ENCODE measurements at regions not wholly inside any gene's neighbourhood (a gene's known extent, or its start where the extent isn't known, plus 50 kb on each side); places are given as distances from the start of the nearest gene placed in this dataset.

DNA sequence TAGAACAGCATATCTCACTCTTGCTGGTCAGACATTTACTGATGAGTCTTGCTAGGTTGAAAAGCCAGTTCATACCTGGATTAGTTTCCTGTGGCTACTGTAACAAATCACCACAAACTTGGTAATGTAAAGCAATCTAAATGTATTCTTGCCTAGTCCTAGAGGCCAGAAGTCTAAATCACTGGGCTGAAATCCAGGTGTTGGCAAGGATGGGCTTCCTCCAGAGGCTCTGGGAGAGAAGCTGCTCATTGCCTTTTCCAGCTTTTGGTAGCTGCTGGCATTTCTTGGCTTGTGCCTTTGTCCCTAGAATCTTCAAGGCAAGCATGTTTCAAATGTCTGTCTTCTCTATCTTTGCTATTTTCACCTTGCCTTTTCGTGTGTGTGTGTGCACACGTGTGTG lies 62.3 kb upstream of the MAP4K3 start:
- Histone ChIP-seq H3K4me3 (ENCODE audit: extremely low read depth, insufficient read depth, low read length, poor library complexity, severe bottlenecking) (no peak overlapping the region), H3K36me3 (ENCODE audit: control insufficient read depth, insufficient read depth, low read length) (no peaks in the 10 kb centered on the region), H3K9me3 (ENCODE audit: control insufficient read depth, low read length) (no peaks in the 10 kb centered on the region), H3K4me1 (ENCODE audit: control insufficient read depth, insufficient read depth, low read length, poor library complexity, severe bottlenecking) (peaks cover 32% of the 10 kb centered on the region), H3K27ac (ENCODE audit: low read depth, low read length, severe bottlenecking) (no peak overlapping the region)
- WGBS, 2 experiments (ENCODE audit: insufficient coverage in 2 of 2), result 90% methylated on average over 2 of the region's 2 CpGs; no CpG with 5 or more reads in 1 of the 2 experiments

- WGBS, 2 experiments (ENCODE audit: insufficient coverage in 2 of 2), result 78 to 100% methylated on average over 1 of the region's 1 CpG
Observed at GRCh38 chr2:39501412-39501811, 64.3 kb upstream of the MAP4K3 start.

DNA sequence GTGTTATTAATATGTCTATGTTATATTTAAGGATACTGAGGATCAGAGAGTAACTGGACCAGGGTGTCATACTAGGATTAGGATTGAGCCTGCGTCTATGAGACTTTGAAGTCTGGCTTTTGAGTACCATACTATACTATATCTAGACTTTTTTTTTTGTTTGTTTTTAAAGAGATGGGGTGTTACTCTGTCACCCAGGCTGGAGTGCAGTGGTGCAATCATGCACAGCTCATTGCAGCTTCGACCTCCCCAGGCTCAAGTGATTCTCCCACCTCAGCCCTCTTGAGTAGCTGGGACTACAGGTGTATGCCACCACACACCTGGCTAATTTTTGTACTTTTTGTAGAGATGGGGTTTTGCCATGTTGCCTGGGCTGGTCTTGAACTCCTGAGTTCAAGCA lies 66.2 kb upstream of the MAP4K3 start:
- Histone ChIP-seq H3K4me3 (ENCODE audit: extremely low read depth, insufficient read depth, low read length, poor library complexity, severe bottlenecking) (no peak overlapping the region), H3K27ac (ENCODE audit: low read depth, low read length, severe bottlenecking) (no peak overlapping the region), H3K4me1 (ENCODE audit: control insufficient read depth, insufficient read depth, low read length, poor library complexity, severe bottlenecking) (peaks cover 26% of the 10 kb centered on the region), H3K9me3 (ENCODE audit: control insufficient read depth, low read length) (no peaks in the 10 kb centered on the region), H3K36me3 (ENCODE audit: control insufficient read depth, insufficient read depth, low read length) (no peaks in the 10 kb centered on the region)
- WGBS, 2 experiments (ENCODE audit: insufficient coverage in 2 of 2), result no CpG with 5 or more reads among the region's 2 CpGs

More at GRCh38 chr2:39501412-39501811, 64.3 kb upstream of the MAP4K3 start:
- Histone ChIP-seq H3K4me3 (ENCODE audit: extremely low read depth, insufficient read depth, low read length, poor library complexity, severe bottlenecking) (no peak overlapping the region), H3K36me3 (ENCODE audit: control insufficient read depth, insufficient read depth, low read length) (no peaks in the 10 kb centered on the region), H3K27ac (ENCODE audit: low read depth, low read length, severe bottlenecking) (no peak overlapping the region), H3K4me1 (ENCODE audit: control insufficient read depth, insufficient read depth, low read length, poor library complexity, severe bottlenecking) (peaks cover 26% of the 10 kb centered on the region), H3K9me3 (ENCODE audit: control insufficient read depth, low read length) (no peaks in the 10 kb centered on the region)

DNA sequence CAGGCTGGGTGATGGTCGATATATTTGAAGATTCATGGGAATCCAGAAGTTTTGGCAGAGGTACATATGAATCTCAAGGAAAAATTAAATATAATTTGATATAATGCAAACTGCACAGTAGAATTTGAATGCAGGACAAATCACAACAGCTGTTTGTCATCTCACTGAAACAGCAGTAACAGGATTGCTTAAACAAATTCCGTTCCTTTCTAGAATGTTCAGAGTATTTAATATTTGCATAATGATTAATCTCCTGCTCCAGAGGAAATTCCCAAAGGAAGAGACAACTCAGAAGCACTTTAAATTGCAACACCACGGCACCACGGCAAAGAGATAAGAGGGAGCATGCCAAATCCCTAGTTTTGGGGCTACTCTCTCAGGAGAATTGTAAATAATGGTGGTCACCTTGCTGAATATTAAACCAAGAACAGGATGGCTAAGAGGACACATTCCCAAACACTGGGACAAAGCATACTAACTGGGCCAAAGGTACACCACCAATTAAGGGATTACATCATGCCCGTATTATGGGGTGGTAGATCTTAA lies 67.8 kb upstream of the MAP4K3 start:
- Histone ChIP-seq H3K27ac (ENCODE audit: low read depth, low read length, severe bottlenecking) (peak overlapping the region; percentile 64), H3K4me1 (ENCODE audit: control insufficient read depth, insufficient read depth, low read length, poor library complexity, severe bottlenecking) (peaks cover 26% of the 10 kb centered on the region), H3K9me3 (ENCODE audit: control insufficient read depth, low read length) (no peaks in the 10 kb centered on the region), H3K36me3 (ENCODE audit: control insufficient read depth, insufficient read depth, low read length) (no peaks in the 10 kb centered on the region), H3K4me3 (ENCODE audit: extremely low read depth, insufficient read depth, low read length, poor library complexity, severe bottlenecking) (no peak overlapping the region)
- WGBS, 2 experiments (ENCODE audit: insufficient coverage in 2 of 2), result no CpG with 5 or more reads among the region's 5 CpGs

DNA sequence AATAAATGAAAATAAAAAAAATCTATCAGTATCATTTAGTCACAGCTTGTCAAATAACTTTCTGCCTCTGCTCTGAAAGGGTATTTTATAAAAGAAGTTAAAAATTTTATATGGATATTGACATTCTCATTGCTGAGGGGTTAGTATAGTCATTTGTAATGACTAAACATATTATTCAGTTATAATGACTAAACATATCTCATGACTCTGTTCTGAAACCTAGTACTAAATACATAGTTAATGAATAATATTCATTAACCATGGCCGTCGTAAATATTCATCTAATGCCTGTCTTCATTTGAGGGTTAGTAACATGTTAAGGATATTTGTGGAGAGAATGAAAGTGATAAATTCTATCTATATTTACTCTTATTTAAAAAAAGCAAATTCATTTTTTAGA lies 69.1 kb upstream of the MAP4K3 start:
- Histone ChIP-seq H3K36me3 (ENCODE audit: control insufficient read depth, insufficient read depth, low read length) (no peaks in the 10 kb centered on the region), H3K27ac (ENCODE audit: low read depth, low read length, severe bottlenecking) (no peak overlapping the region), H3K9me3 (ENCODE audit: control insufficient read depth, low read length) (no peaks in the 10 kb centered on the region), H3K4me1 (ENCODE audit: control insufficient read depth, insufficient read depth, low read length, poor library complexity, severe bottlenecking) (peaks cover 18% of the 10 kb centered on the region), H3K4me3 (ENCODE audit: extremely low read depth, insufficient read depth, low read length, poor library complexity, severe bottlenecking) (no peak overlapping the region)
- WGBS, 2 experiments (ENCODE audit: insufficient coverage in 2 of 2), result no CpG with 5 or more reads among the region's 2 CpGs

GRCh38 chr2:39508198-39508597 lies 71.1 kb upstream of the MAP4K3 start:
- Histone ChIP-seq H3K27ac (ENCODE audit: low read depth, low read length, severe bottlenecking) (no peak overlapping the region), H3K36me3 (ENCODE audit: control insufficient read depth, insufficient read depth, low read length) (no peaks in the 10 kb centered on the region), H3K4me3 (ENCODE audit: extremely low read depth, insufficient read depth, low read length, poor library complexity, severe bottlenecking) (no peak overlapping the region), H3K4me1 (ENCODE audit: control insufficient read depth, insufficient read depth, low read length, poor library complexity, severe bottlenecking) (peaks cover 28% of the 10 kb centered on the region), H3K9me3 (ENCODE audit: control insufficient read depth, low read length) (no peaks in the 10 kb centered on the region)
- WGBS, 2 experiments (ENCODE audit: insufficient coverage in 2 of 2), result 94 to 95% methylated on average over 2 to 4 of the region's 4 CpGs

DNA sequence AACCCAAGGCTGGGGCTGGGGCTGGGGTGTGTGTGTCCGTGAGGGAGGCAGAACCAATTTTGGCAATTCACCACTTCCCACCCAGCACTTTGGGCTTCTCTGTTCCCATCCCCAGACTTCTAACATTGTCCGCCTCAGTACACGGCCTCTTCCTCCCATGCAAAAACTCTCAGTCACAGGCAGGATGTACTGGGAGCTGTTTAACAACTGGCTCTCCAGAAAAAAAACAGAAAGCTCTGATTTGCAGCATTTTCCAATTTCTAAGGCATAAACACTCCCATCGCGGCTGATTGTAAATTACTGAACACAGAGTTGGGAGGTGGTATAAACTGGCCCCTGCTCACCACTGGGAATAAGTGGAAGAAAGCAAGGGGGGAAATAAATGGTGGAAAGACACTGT lies 73.1 kb upstream of the MAP4K3 start:
- WGBS, 2 experiments (ENCODE audit: insufficient coverage in 2 of 2), result 76 to 93% methylated on average over 4 to 5 of the region's 5 CpGs
- H3K4me1 ChIP-seq (ENCODE audit: control insufficient read depth, insufficient read depth, low read length, poor library complexity, severe bottlenecking), result peaks cover 22% of the 10 kb centered on the region

DNA sequence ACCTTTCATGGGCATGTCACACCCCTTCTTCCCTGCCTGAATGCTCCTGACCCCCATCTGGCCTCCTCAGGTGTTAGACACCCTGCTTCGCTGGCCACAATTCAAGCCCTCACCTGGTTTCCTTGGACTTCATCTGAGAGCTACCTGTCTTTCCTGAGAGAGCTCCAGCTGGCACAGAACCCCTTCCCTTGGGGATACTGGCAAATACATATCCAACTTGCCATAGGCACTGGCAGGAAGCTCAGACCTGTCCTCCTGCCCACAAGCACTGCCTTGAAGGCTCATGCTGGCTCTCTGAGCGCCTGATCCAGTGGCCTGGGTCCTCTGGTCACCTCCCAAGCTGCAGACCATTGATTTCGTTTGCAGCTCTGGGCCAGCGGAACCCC lies 74.1 kb upstream of the MAP4K3 start:
- H3K4me3 ChIP-seq (ENCODE audit: extremely low read depth, insufficient read depth, low read length, poor library complexity, severe bottlenecking), result no peak overlapping the region
- H3K9me3 ChIP-seq (ENCODE audit: control insufficient read depth, low read length), result no peaks in the 10 kb centered on the region
- peaks cover 30% of the 10 kb centered on the region for H3K4me1 ChIP-seq (ENCODE audit: control insufficient read depth, insufficient read depth, low read length, poor library complexity, severe bottlenecking)
- 87 to 100% methylated on average over 2 to 4 of the region's 4 CpGs for WGBS, 2 experiments (ENCODE audit: insufficient coverage in 2 of 2)
- H3K27ac ChIP-seq (ENCODE audit: low read depth, low read length, severe bottlenecking), result no peak overlapping the region
- H3K36me3 ChIP-seq (ENCODE audit: control insufficient read depth, insufficient read depth, low read length), result no peaks in the 10 kb centered on the region

More for the DNA sequence above, 73.1 kb upstream of the MAP4K3 start:
- H3K4me3 ChIP-seq (ENCODE audit: extremely low read depth, insufficient read depth, low read length, poor library complexity, severe bottlenecking), result no peak overlapping the region
- H3K27ac ChIP-seq (ENCODE audit: low read depth, low read length, severe bottlenecking), result no peak overlapping the region
- no peaks in the 10 kb centered on the region for H3K36me3 ChIP-seq (ENCODE audit: control insufficient read depth, insufficient read depth, low read length)
- H3K9me3 ChIP-seq (ENCODE audit: control insufficient read depth, low read length), result no peaks in the 10 kb centered on the region

GRCh38 chr2:39511605-39512433 lies 74.7 kb upstream of the MAP4K3 start:
- Histone ChIP-seq H3K9me3 (ENCODE audit: control insufficient read depth, low read length) (no peaks in the 10 kb centered on the region), H3K36me3 (ENCODE audit: control insufficient read depth, insufficient read depth, low read length) (no peaks in the 10 kb centered on the region), H3K4me1 (ENCODE audit: control insufficient read depth, insufficient read depth, low read length, poor library complexity, severe bottlenecking) (peaks cover 37% of the 10 kb centered on the region), H3K27ac (ENCODE audit: low read depth, low read length, severe bottlenecking) (no peak overlapping the region), H3K4me3 (ENCODE audit: extremely low read depth, insufficient read depth, low read length, poor library complexity, severe bottlenecking) (no peak overlapping the region)
- WGBS, 2 experiments (ENCODE audit: insufficient coverage in 2 of 2), result 94% methylated on average over 3 of the region's 3 CpGs; no CpG with 5 or more reads in 1 of the 2 experiments

- Histone ChIP-seq H3K4me3 (ENCODE audit: extremely low read depth, insufficient read depth, low read length, poor library complexity, severe bottlenecking) (no peak overlapping the region), H3K9me3 (ENCODE audit: control insufficient read depth, low read length) (no peaks in the 10 kb centered on the region), H3K27ac (ENCODE audit: low read depth, low read length, severe bottlenecking) (no peak overlapping the region), H3K36me3 (ENCODE audit: control insufficient read depth, insufficient read depth, low read length) (no peaks in the 10 kb centered on the region), H3K4me1 (ENCODE audit: control insufficient read depth, insufficient read depth, low read length, poor library complexity, severe bottlenecking) (peaks cover 43% of the 10 kb centered on the region)
- 97% methylated on average over 3 to 5 of the region's 7 CpGs for WGBS, 2 experiments (ENCODE audit: insufficient coverage in 2 of 2)
Observed at GRCh38 chr2:39512434-39512935, 75.4 kb upstream of the MAP4K3 start.

DNA sequence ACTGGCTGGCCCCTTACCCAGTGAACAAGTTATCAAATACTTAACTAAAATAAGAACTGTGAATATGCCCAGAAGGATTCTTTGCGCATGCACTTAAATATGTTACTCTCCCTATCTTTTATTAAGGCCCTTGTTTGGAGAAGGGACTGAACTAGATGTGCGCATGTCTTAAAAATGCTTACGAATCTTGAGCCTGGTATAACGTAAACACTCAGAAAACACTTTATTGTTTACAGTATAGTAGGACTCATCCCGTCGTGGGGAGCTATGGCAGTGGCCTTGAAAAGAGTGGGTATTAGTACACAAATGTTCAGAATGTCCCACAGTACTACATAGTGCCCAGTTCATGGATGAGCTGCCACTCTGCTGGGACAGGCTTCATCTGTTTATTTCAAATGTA lies 75.9 kb upstream of the MAP4K3 start:
- Histone ChIP-seq H3K36me3 (ENCODE audit: control insufficient read depth, insufficient read depth, low read length) (no peaks in the 10 kb centered on the region), H3K4me3 (ENCODE audit: extremely low read depth, insufficient read depth, low read length, poor library complexity, severe bottlenecking) (no peak overlapping the region), H3K9me3 (ENCODE audit: control insufficient read depth, low read length) (no peaks in the 10 kb centered on the region), H3K4me1 (ENCODE audit: control insufficient read depth, insufficient read depth, low read length, poor library complexity, severe bottlenecking) (peaks cover 43% of the 10 kb centered on the region), H3K27ac (ENCODE audit: low read depth, low read length, severe bottlenecking) (peak overlapping the region; percentile 31)
- 93% methylated on average over 5 of the region's 6 CpGs; no CpG with 5 or more reads in 1 of the 2 experiments for WGBS, 2 experiments (ENCODE audit: insufficient coverage in 2 of 2)

All from mesodermal cell (in vitro differentiated cells).